ENCODE measurements at regions not wholly inside any gene's neighbourhood (a gene's known extent, or its start where the extent isn't known, plus 50 kb on each side); places are given as distances from the start of the nearest gene placed in this dataset.

GRCh38 chr6:156262014-156262413 lies 515.2 kb upstream of the ARID1B start:
- TF ChIP-seq, protein P1, sequence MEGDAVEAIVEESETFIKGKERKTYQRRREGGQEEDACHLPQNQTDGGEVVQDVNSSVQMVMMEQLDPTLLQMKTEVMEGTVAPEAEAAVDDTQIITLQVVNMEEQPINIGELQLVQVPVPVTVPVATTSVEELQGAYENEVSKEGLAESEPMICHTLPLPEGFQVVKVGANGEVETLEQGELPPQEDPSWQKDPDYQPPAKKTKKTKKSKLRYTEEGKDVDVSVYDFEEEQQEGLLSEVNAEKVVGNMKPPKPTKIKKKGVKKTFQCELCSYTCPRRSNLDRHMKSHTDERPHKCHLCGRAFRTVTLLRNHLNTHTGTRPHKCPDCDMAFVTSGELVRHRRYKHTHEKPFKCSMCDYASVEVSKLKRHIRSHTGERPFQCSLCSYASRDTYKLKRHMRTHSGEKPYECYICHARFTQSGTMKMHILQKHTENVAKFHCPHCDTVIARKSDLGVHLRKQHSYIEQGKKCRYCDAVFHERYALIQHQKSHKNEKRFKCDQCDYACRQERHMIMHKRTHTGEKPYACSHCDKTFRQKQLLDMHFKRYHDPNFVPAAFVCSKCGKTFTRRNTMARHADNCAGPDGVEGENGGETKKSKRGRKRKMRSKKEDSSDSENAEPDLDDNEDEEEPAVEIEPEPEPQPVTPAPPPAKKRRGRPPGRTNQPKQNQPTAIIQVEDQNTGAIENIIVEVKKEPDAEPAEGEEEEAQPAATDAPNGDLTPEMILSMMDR (IDR thresholded peaks at IDR 0.05; ENCODE audit: low read depth, low read length) = no peak
- no peak for TF ChIP-seq EZH2phosphoT487 (IDR thresholded peaks at IDR 0.05; ENCODE audit: low read depth)
